Thymus (tissue), 11 donors: ENCODE measurements at regions not wholly inside any gene's neighbourhood (a gene's known extent, or its start where the extent isn't known, plus 50 kb on each side); places are given as distances from the start of the nearest gene placed in this dataset.
"Not testable (repeated sequence)": the region's sequence is repeated elsewhere in the genome, so short reads cannot be mapped to it uniquely, and the experiment has no call there.

Experiments
- DNase-seq, 9 donors: peaks; one replicate each; pipeline ENCODE4 v3.0.0-alpha.2; 2013; ENCODE audit warnings: low spot score in 9 of 9, low read depth in 6 of 9, missing footprints in 1 of 9
- H3K27ac ChIP-seq, 2 donors: one replicate each; pipeline ENCODE4 v1.5.1; 2013; ENCODE audit warnings: control low read depth in 1 of 2, low read depth in 1 of 2, low read length in 1 of 2, mild to moderate bottlenecking in 1 of 2, moderate library complexity in 1 of 2
- H3K27me3 ChIP-seq, 2 donors: one replicate each; pipeline ENCODE4 v1.5.1; 2013; ENCODE audit warnings: low read length in 1 of 2; ENCODE audit not compliant: control insufficient read depth in 2 of 2, insufficient read depth in 1 of 2
- H3K36me3 ChIP-seq, 2 donors: one replicate each; pipeline ENCODE4 v1.5.1; 2013; ENCODE audit warnings: low read length in 1 of 2, mild to moderate bottlenecking in 1 of 2, moderate library complexity in 1 of 2; ENCODE audit not compliant: control insufficient read depth in 2 of 2, insufficient read depth in 2 of 2
- H3K4me1 ChIP-seq, 2 donors: one replicate each; pipeline ENCODE4 v1.5.1; 2013; ENCODE audit warnings: low read length in 2 of 2; ENCODE audit not compliant: control insufficient read depth in 2 of 2, insufficient read depth in 2 of 2
- H3K4me3 ChIP-seq, 2 donors: one replicate each; pipeline ENCODE4 v1.5.1; 2013; ENCODE audit warnings: low read length in 2 of 2, control low read depth in 1 of 2, mild to moderate bottlenecking in 1 of 2
- H3K9me3 ChIP-seq, 2 donors: one replicate each; pipeline ENCODE4 v1.5.1; 2013; ENCODE audit warnings: low read length in 1 of 2, mild to moderate bottlenecking in 1 of 2; ENCODE audit not compliant: control insufficient read depth in 2 of 2, insufficient read depth in 1 of 2
- WGBS: extraction: QIAGEN DNeasy Blood & Tissue Kit; methylation state at CpG from one replicate; pipeline ENCODE4 v1.1.7; 2013; 5-methylcytosine and 5-hydroxymethylcytosine counted together
- donor health status: healthy.

GRCh38 chr2:172313715-172314341 lies 113.6 kb upstream of the ITGA6 start:
- 62% methylated on average over 8 of the region's 8 CpGs for WGBS
- Histone ChIP-seq H3K9me3 (no peaks in the 10 kb centered on the region), H3K4me1 (peaks cover 0 to 7% of the 10 kb centered on the region in 2 donors), H3K4me3 (no peak overlapping the region), H3K27ac (no peak overlapping the region), H3K27me3 (no peaks in the 10 kb centered on the region), H3K36me3 (no peaks in the 10 kb centered on the region)
- DNase-seq: no peak

GRCh38 chr2:172315070-172315469 lies 112.3 kb upstream of the ITGA6 start:
- DNase-seq, H3K4me1 ChIP-seq, H3K9me3 ChIP-seq, H3K27ac ChIP-seq, H3K36me3 ChIP-seq, H3K4me3 ChIP-seq, H3K27me3 ChIP-seq: not testable (repeated sequence)
- 80% methylated on average over 12 of the region's 21 CpGs for WGBS

- no peaks in the 10 kb centered on the region for H3K9me3 ChIP-seq
- H3K4me1 ChIP-seq: peaks cover 0 to 9% of the 10 kb centered on the region in 2 donors
- H3K27ac ChIP-seq: no peak overlapping the region
- no peak overlapping the region for H3K4me3 ChIP-seq
- no peaks in the 10 kb centered on the region for H3K36me3 ChIP-seq
- no peak for DNase-seq
- no peaks in the 10 kb centered on the region for H3K27me3 ChIP-seq
- 98% methylated on average over 3 of the region's 3 CpGs for WGBS
These were observed 105.3 kb upstream of the ITGA6 start for GRCh38 chr2:172322049-172322448.

- Histone ChIP-seq H3K27ac (no peak overlapping the region), H3K4me1 (peaks cover 0 to 9% of the 10 kb centered on the region in 2 donors), H3K9me3 (no peaks in the 10 kb centered on the region), H3K27me3 (no peaks in the 10 kb centered on the region), H3K4me3 (no peak overlapping the region), H3K36me3 (no peaks in the 10 kb centered on the region)
- WGBS: 95% methylated on average over 6 of the region's 6 CpGs
- DNase-seq: no peak
These were observed 104.1 kb upstream of the ITGA6 start for GRCh38 chr2:172323256-172323655.

- Histone ChIP-seq H3K4me1 (peaks cover 0 to 9% of the 10 kb centered on the region in 2 donors), H3K27me3 (no peaks in the 10 kb centered on the region), H3K9me3 (no peaks in the 10 kb centered on the region), H3K27ac (no peak overlapping the region), H3K36me3 (no peaks in the 10 kb centered on the region), H3K4me3 (no peak overlapping the region)
- WGBS: 95% methylated on average over 10 of the region's 10 CpGs
- no peak for DNase-seq
These were observed 103.4 kb upstream of the ITGA6 start for GRCh38 chr2:172323861-172324597.

- H3K27ac ChIP-seq: no peak overlapping the region
- peaks cover 14 to 24% of the 10 kb centered on the region in 2 donors for H3K4me1 ChIP-seq
- no peaks in the 10 kb centered on the region for H3K9me3 ChIP-seq
- DNase-seq: no peak
- H3K4me3 ChIP-seq: no peak overlapping the region
- 97% methylated on average over 1 of the region's 1 CpG for WGBS
- H3K27me3 ChIP-seq: no peaks in the 10 kb centered on the region
- H3K36me3 ChIP-seq: no peaks in the 10 kb centered on the region
These were observed 101.2 kb upstream of the ITGA6 start for GRCh38 chr2:172326211-172326509.

GRCh38 chr2:172328103-172328841 lies 99.1 kb upstream of the ITGA6 start:
- no peak overlapping the region for H3K27ac ChIP-seq
- H3K4me1 ChIP-seq: peaks cover 18 to 27% of the 10 kb centered on the region in 2 donors
- no peaks in the 10 kb centered on the region for H3K36me3 ChIP-seq
- WGBS: 93% methylated on average over 3 of the region's 3 CpGs
- H3K9me3 ChIP-seq: no peaks in the 10 kb centered on the region
- DNase-seq: no peak
- H3K27me3 ChIP-seq: no peaks in the 10 kb centered on the region
- H3K4me3 ChIP-seq: no peak overlapping the region

- Histone ChIP-seq H3K9me3 (no peaks in the 10 kb centered on the region), H3K36me3 (no peaks in the 10 kb centered on the region), H3K4me1 (peaks cover 19 to 23% of the 10 kb centered on the region in 2 donors), H3K4me3 (no peak overlapping the region), H3K27me3 (no peaks in the 10 kb centered on the region), H3K27ac (no peak overlapping the region)
- no peak for DNase-seq
- WGBS: 94% methylated on average over 2 of the region's 2 CpGs
These were observed 98.0 kb upstream of the ITGA6 start for GRCh38 chr2:172329416-172329773.
